GM12875 (cell line): ENCODE measurements at regions not wholly inside any gene's neighbourhood (a gene's known extent, or its start where the extent isn't known, plus 50 kb on each side); places are given as distances from the start of the nearest gene placed in this dataset.

Experiments
- H3K4me3 ChIP-seq: one replicate; pipeline ENCODE4 v1.5.1; 2011; ENCODE audit warnings: low read depth, low read length, control low read depth
- TF ChIP-seq, protein P1 (sequence below): IDR thresholded peaks from 2 replicates; pipeline ENCODE4 v1.5.1; 2011; ENCODE audit warnings: low read depth, mild to moderate bottlenecking, control low read depth, inconsistent platforms, low read length, moderate library complexity, borderline replicate concordance; ENCODE audit not compliant: insufficient read depth

DNA sequence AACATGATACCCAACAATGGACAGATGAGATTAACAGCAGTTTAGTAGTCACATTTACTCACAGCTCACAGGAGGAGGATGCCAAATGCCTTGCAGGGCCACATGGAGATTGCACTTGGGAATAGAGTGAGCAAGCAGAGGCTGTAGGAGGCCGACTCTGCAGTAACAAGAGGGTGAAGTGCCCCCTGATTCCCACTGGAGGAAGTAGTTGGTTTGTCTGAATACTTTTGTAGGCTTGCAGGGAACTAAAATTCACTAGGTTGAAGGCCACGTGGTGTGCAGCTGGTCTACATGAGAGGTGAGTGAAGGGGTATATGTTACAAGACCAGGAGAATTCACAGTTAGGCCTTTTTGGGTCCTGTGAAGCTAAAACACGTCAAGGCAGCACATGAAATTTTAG, 419.3 kb upstream of the TNP1 start:
- no peak overlapping the region for H3K4me3 ChIP-seq
- TF ChIP-seq, protein P1, sequence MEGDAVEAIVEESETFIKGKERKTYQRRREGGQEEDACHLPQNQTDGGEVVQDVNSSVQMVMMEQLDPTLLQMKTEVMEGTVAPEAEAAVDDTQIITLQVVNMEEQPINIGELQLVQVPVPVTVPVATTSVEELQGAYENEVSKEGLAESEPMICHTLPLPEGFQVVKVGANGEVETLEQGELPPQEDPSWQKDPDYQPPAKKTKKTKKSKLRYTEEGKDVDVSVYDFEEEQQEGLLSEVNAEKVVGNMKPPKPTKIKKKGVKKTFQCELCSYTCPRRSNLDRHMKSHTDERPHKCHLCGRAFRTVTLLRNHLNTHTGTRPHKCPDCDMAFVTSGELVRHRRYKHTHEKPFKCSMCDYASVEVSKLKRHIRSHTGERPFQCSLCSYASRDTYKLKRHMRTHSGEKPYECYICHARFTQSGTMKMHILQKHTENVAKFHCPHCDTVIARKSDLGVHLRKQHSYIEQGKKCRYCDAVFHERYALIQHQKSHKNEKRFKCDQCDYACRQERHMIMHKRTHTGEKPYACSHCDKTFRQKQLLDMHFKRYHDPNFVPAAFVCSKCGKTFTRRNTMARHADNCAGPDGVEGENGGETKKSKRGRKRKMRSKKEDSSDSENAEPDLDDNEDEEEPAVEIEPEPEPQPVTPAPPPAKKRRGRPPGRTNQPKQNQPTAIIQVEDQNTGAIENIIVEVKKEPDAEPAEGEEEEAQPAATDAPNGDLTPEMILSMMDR = no peak

DNA sequence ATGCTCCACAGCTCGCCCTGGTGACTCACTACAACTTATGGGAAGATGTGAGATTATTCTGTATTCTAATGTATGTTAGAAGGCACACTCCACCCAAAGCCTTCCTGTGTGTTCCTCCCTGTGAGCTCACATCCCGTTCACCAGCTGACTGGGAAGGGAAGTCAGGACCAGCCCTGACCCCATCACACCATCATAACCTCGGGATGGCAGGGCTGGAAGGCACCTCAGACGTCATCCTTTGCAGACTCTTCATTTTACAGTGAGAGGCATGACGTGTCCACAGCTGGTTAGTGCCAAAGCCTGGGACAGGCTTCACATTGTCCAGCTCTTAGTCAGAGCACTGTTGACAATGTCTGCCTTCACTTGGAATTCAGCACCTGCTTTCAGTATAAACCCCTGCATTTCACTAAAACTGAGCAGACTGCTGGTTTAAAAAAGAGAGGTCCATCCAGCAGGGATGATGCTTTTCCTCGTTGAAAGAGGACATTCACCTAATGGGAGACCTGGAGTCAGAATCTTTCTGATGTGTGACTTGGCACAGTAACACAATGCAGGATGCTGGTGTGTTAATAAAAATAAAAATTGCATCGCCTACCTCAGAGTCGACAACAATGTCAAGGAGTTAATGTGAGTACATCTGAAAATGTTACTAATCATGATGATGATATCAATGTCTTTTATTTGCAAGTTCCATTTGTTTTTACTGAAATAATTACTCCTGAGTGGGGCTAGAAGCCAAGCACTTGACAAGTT, 418.0 kb upstream of the TNP1 start:
- no peak overlapping the region for H3K4me3 ChIP-seq

DNA sequence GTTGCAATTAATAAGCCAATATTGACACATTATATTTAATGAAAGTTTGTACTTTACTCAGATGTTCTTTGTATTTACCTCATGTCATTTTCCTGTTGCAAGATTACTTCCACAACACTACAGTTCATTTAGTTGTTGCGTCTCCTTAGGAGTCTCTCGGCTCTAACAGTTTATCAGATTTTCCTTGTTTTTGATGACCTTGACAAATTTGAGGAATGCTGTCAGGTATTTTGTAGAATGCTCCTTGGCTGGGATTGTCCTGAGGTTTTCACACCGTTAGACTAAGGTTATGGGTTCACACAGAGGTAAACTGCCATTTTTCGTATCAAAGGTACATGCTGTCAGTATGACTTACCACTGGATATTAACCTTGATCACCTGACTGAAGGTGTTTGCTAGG, 416.6 kb upstream of the TNP1 start:
- no peak overlapping the region for H3K4me3 ChIP-seq
- TF ChIP-seq, protein P1 = no peak

More for the DNA sequence above, 418.0 kb upstream of the TNP1 start:
- TF ChIP-seq, protein P1 = no peak

DNA sequence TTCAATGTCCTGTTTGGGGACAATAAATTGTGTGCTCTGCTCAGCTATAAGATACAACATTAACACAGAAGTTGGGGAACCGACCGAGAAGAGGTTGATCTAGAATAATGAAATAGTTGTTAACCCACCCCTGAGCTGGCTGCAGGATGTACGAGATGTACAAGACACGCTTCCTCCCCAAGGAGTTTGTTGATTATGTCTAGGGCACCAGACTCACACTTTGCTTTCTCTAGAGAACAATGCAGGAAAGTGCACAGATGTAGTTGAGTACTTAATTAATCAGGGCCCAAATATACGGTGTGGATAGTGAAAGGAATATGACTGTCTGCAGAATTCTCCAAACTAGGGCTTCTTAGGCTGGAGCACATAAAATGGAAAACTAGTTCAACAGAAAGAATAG, 415.2 kb upstream of the TNP1 start:
- H3K4me3 ChIP-seq = no peak overlapping the region
- TF ChIP-seq, protein P1 = no peak

DNA sequence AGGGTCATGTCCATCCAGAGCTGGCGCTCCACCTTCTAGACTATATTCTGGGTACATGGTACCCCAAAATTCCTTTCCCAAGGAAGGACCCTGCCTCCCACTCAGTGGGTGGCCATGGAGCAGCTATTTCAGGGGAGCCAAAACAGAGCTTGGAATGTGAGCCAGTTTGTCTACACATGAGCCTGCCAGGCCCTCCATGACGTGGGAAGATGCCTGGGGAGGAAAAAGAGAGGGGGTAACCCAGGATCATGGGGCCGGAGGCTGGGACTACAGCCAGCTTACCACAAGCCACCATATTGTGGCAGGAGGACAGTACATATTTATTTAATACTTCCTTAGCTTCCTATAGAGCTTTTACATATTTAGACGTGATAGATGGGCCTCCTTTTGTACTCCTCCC, 414.7 kb upstream of the TNP1 start:
- TF ChIP-seq, protein P1 = no peak
- H3K4me3 ChIP-seq = no peak overlapping the region

DNA sequence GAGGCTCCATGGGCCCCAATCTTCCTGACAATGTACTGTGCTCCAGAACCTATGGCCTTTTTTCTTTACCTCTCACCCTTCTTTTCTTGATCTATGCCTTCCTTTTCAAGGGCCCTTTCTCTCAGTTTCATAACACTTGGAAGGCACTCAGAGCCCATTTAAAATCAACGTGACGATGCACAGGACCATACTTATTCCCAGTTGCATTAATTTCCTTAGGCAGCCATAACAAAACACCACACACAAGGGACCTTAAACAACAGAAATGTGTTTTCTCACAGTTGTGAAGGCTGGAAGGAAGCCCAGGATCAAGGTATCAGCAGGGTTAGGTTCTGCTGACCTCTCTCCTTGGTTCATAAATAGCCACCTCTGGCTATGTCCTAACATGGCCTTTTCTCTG, 414.0 kb upstream of the TNP1 start:
- TF ChIP-seq, protein P1 = no peak
- no peak overlapping the region for H3K4me3 ChIP-seq

DNA sequence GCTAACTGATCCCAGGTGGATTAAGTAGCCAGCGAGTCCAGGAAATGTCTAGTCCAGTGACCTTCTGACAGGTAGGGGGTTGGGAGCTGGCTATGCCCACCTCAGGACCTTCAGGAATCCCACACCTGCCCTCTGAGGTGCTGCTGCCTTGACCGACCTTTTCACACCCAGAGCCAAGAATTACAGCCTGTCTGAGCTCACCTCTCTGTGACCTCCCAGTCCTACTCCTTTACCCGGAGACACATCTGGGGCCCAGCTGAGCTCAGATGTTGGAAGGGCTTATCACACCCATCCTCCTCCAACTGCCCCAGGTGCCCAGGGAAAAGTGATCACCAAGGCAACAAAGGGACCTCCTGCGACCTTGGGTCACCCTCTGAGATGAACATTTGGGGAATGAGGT, 413.3 kb upstream of the TNP1 start:
- TF ChIP-seq, protein P1 = no peak
- no peak overlapping the region for H3K4me3 ChIP-seq
